ENCODE measurements at regions not wholly inside any gene's neighbourhood (a gene's known extent, or its start where the extent isn't known, plus 50 kb on each side); places are given as distances from the start of the nearest gene placed in this dataset.

- no peaks in the 10 kb centered on the region for H3K27me3 ChIP-seq (ENCODE audit: insufficient read depth)
- WGBS (ENCODE audit: low lambda C conversion rate), result 47% methylated on average over 1 of the region's 1 CpG
- no peaks in the 10 kb centered on the region for H3K36me3 ChIP-seq (replicated peaks in 1 of 2; ENCODE audit: control insufficient read depth in 1 of 2, insufficient read depth in 2 of 2, low read length in 1 of 2)
- no peaks in the 10 kb centered on the region for H3K79me2 ChIP-seq (ENCODE audit: insufficient read depth)
- no peak overlapping the region for H3K9ac ChIP-seq
- H3K27ac ChIP-seq (ENCODE audit: low read depth in 2 of 2, low read length in 1 of 2), result no peak overlapping the region
- DNase-seq, result no peak
- POLR2A ChIA-PET, result no interaction called here
- H3K9me3 ChIP-seq, result no peaks in the 10 kb centered on the region
- no peak overlapping the region for H2AFZ ChIP-seq (ENCODE audit: low read depth)
- no peak overlapping the region for H3K4me2 ChIP-seq
- no peaks in the 10 kb centered on the region for H3K9me2 ChIP-seq
- H3F3A ChIP-seq (replicated peaks; ENCODE audit: insufficient read depth), result no peaks in the 10 kb centered on the region
- peaks cover 0 to 2% of the 10 kb centered on the region in 2 experiments; a peak in 2 of 4 replicates for H3K4me1 ChIP-seq (ENCODE audit: control insufficient read depth in 1 of 2, insufficient read depth in 2 of 2, low read depth in 1 of 2, low read length in 1 of 2)
- TF ChIP-seq IRF3 (IDR thresholded peaks at IDR 0.05; ENCODE audit: low read depth, low read length) (no peak), YY1 (IDR thresholded peaks at IDR 0.05; ENCODE audit: low read depth) (no peak), MEF2A (IDR thresholded peaks at IDR 0.05; ENCODE audit: borderline replicate concordance, low read depth) (no peak), POLR2AphosphoS5 (IDR thresholded peaks at IDR 0.05; ENCODE audit: low read depth, low read length) (no peak), SMC3 (IDR thresholded peaks at IDR 0.05; ENCODE audit: low read depth, low read length) (no peak), CTCF (IDR thresholded peaks at IDR 0.05) (no peak), REST (IDR thresholded peaks at IDR 0.05; ENCODE audit: low read depth, low read length) (no peak)
- no peak overlapping the region for H3K4me3 ChIP-seq (ENCODE audit: low read depth in 2 of 2, low read length in 1 of 2)
- CTCF ChIA-PET, result interaction anchor here (1.7 kb wide), 1 partner anchor 163 kb away, joined by 3 read pairs; the partner anchor contains the start of gene SPRED1
- no peaks in the 10 kb centered on the region for H4K20me1 ChIP-seq (ENCODE audit: insufficient read depth)
Observed at GRCh38 chr15:38088971-38089370, 154.5 kb downstream of the TMCO5A start.

- H3F3A ChIP-seq (replicated peaks; ENCODE audit: insufficient read depth), result no peaks in the 10 kb centered on the region
- no peak overlapping the region for H3K9ac ChIP-seq
- H3K79me2 ChIP-seq (ENCODE audit: insufficient read depth), result no peaks in the 10 kb centered on the region
- ChIA-PET CTCF (no interaction called here), POLR2A (no interaction called here)
- no peak overlapping the region for H2AFZ ChIP-seq (ENCODE audit: low read depth)
- H3K4me3 ChIP-seq (ENCODE audit: low read depth in 2 of 2, low read length in 1 of 2), result no peak overlapping the region
- no peak overlapping the region for H3K27ac ChIP-seq (ENCODE audit: low read depth in 2 of 2, low read length in 1 of 2)
- no peaks in the 10 kb centered on the region for H3K9me3 ChIP-seq
- no peak for TF ChIP-seq IRF3 (IDR thresholded peaks at IDR 0.05; ENCODE audit: low read depth, low read length)
- no peak for TF ChIP-seq ELF1 (IDR thresholded peaks at IDR 0.05)
- no peak for TF ChIP-seq REST (IDR thresholded peaks at IDR 0.05; ENCODE audit: low read depth, low read length)
- TF ChIP-seq POLR2AphosphoS5 (IDR thresholded peaks at IDR 0.05; ENCODE audit: low read depth, low read length), result no peak
- H3K9me2 ChIP-seq, result no peaks in the 10 kb centered on the region
- no peaks in the 10 kb centered on the region for H4K20me1 ChIP-seq (ENCODE audit: insufficient read depth)
- peaks cover 0 to 2% of the 10 kb centered on the region in 2 experiments; a peak in 2 of 4 replicates for H3K4me1 ChIP-seq (ENCODE audit: control insufficient read depth in 1 of 2, insufficient read depth in 2 of 2, low read depth in 1 of 2, low read length in 1 of 2)
- 72% methylated on average over 4 of the region's 4 CpGs for WGBS (ENCODE audit: low lambda C conversion rate)
- no peaks in the 10 kb centered on the region for H3K36me3 ChIP-seq (replicated peaks in 1 of 2; ENCODE audit: control insufficient read depth in 1 of 2, insufficient read depth in 2 of 2, low read length in 1 of 2)
- no peaks in the 10 kb centered on the region for H3K27me3 ChIP-seq (ENCODE audit: insufficient read depth)
- no peak overlapping the region for H3K4me2 ChIP-seq
- no peak for DNase-seq
Observed at GRCh38 chr15:38090223-38090622, 155.8 kb downstream of the TMCO5A start.

Data from SK-N-SH (cell line).